Testis (tissue), 2 donors: ENCODE measurements at regions not wholly inside any gene's neighbourhood (a gene's known extent, or its start where the extent isn't known, plus 50 kb on each side); places are given as distances from the start of the nearest gene placed in this dataset.

Source experiments
- CTCF ChIP-seq, 3 experiments: fragments of 450-650 bp in 2 of 3; fragments of 200-600 bp in 1 of 3; sonication (generic) in 1 of 3; IDR thresholded peaks; one replicate each; pipeline ENCODE4 v1.5.1; 2016 to 2019; ENCODE audit warnings: antibody characterized with exemption in 3 of 3, mild to moderate bottlenecking in 2 of 3, moderate library complexity in 1 of 3
- POLR2A ChIP-seq: fragments of 450-650 bp; IDR thresholded peaks from one replicate; pipeline ENCODE4 v1.6.1; 2017; ENCODE audit warnings: antibody characterized with exemption, mild to moderate bottlenecking, moderate library complexity

- TF ChIP-seq CTCF (IDR thresholded peaks at IDR 0.05) (no peak), POLR2A (no peak)
These were observed 79.6 kb downstream of the TLR4 start for GRCh38 chr9:117783828-117784227.
